MCF 10A (cell line): ENCODE measurements at regions not wholly inside any gene's neighbourhood (a gene's known extent, or its start where the extent isn't known, plus 50 kb on each side); places are given as distances from the start of the nearest gene placed in this dataset.

Source experiments
- BruUV-seq: library from RNA; stranded (reverse); fragments of 400-500 nt; replicated peaks from 2 replicates; lab custom pipeline; 2021; lab: Mats Ljungman, UMichigan
- CTCF ChIA-PET: fragments of 300-600 bp; sonication (Branson Sonifier 250); formaldehyde crosslinking; extraction: SDS; loops from one replicate; lab custom pipeline; 2021; ENCODE audit warnings: antibody characterized with exemption, inconsistent platforms; lab: Yijun Ruan, JAX
- POLR2A ChIA-PET: fragments of 300-600, 350-650 bp; sonication (Branson Sonifier 250); formaldehyde crosslinking; extraction: SDS; loops from one replicate; lab custom pipeline; 2020; ENCODE audit warnings: antibody characterized with exemption, inconsistent platforms; lab: Yijun Ruan, JAX
- DNase-seq: peaks from one replicate; pipeline ENCODE4 v3.0.0-alpha.2; 2018; ENCODE audit not compliant: unreplicated experiment
- H3K27ac Mint-ChIP-seq: one replicate; pipeline ENCODE4 v1.8.0; 2022; ENCODE audit warnings: mild to moderate bottlenecking, low read depth, mixed read lengths; ENCODE audit not compliant: unreplicated experiment
- H3K27me3 Mint-ChIP-seq: one replicate; pipeline ENCODE4 v1.8.0; 2022; ENCODE audit warnings: mixed read lengths; ENCODE audit not compliant: insufficient read depth, unreplicated experiment
- H3K36me3 Mint-ChIP-seq: one replicate; pipeline ENCODE4 v1.8.0; 2022; ENCODE audit warnings: mild to moderate bottlenecking, moderate library complexity, mixed read lengths; ENCODE audit not compliant: insufficient read depth, unreplicated experiment
- H3K4me1 Mint-ChIP-seq: one replicate; pipeline ENCODE4 v1.8.0; 2022; ENCODE audit warnings: mixed read lengths; ENCODE audit not compliant: insufficient read depth, unreplicated experiment
- H3K4me3 Mint-ChIP-seq: one replicate; pipeline ENCODE4 v1.8.0; 2022; ENCODE audit warnings: mild to moderate bottlenecking, moderate library complexity, mixed read lengths; ENCODE audit not compliant: unreplicated experiment
- H3K9me3 Mint-ChIP-seq: one replicate; pipeline ENCODE4 v1.8.0; 2022; ENCODE audit warnings: mixed read lengths; ENCODE audit not compliant: unreplicated experiment
- intact Hi-C: fragments of 100-400 bp; cut with micrococcal nuclease; formaldehyde crosslinking; loops from 2 replicates; pipeline ENCODE4 v1.14.1; 2022
- TF ChIP-seq, protein P1 (sequence below): fragments of 200-600 bp; IDR thresholded peaks from one replicate; pipeline ENCODE4 v1.8.0; 2022; ENCODE audit warnings: antibody characterized with exemption, mild to moderate bottlenecking; ENCODE audit not compliant: unreplicated experiment

DNA sequence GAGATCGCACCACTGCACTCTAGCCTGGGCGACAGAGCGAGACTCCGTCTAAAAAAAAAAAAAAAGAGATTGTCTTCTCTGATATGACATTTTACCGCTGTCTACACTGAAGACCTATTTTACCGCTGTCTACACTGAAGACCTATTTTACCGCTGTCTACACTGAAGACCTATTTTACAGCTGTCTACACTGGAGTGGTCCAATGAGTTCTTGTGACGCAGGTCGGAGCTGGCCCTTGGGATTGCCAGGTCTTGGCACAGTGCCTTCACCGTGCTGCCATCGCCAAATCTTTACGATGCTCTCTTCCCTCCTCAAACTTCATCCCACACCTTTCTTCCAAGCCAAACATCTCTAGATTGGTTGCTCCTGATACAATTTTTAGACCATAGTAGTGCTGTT is 183.1 kb upstream of the FAT1 start:
- CTCF ChIA-PET, result interaction anchor here (0.6 kb wide), 1 partner anchor 984 kb away, joined by 3 read pairs; no protein-coding TSS in a partner anchor

DNA sequence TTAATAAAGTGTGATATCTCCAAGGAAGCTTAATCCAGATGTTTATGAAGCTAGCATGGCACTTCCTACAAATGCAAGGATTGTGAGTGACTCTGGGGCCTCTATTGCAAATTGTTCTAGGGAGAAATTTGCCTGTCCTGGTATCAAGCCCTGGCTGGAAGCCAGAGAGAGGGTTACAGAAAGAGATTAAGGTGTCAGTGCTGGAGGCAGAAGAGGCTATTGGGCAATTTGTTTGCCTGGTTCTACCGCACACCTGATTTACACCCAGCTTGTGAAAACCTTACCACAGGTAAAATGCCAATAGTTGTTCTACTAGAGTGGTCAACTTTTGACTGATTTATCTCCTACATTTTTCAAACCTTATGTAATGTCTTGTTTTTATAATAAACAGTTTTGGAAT is 186.7 kb upstream of the FAT1 start:
- TF ChIP-seq, protein P1, sequence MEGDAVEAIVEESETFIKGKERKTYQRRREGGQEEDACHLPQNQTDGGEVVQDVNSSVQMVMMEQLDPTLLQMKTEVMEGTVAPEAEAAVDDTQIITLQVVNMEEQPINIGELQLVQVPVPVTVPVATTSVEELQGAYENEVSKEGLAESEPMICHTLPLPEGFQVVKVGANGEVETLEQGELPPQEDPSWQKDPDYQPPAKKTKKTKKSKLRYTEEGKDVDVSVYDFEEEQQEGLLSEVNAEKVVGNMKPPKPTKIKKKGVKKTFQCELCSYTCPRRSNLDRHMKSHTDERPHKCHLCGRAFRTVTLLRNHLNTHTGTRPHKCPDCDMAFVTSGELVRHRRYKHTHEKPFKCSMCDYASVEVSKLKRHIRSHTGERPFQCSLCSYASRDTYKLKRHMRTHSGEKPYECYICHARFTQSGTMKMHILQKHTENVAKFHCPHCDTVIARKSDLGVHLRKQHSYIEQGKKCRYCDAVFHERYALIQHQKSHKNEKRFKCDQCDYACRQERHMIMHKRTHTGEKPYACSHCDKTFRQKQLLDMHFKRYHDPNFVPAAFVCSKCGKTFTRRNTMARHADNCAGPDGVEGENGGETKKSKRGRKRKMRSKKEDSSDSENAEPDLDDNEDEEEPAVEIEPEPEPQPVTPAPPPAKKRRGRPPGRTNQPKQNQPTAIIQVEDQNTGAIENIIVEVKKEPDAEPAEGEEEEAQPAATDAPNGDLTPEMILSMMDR, result no peak
- intact Hi-C loops, result no loop called here
- CTCF ChIA-PET, result interaction anchor here (0.9 kb wide), 1 partner anchor 181 kb away, joined by 4 read pairs; no protein-coding TSS in a partner anchor

More for the DNA sequence above, 183.1 kb upstream of the FAT1 start:
- Mint-ChIP-seq H3K27ac (no peak overlapping the region), H3K27me3 (no peaks in the 10 kb centered on the region), H3K4me3 (no peak overlapping the region), H3K9me3 (no peaks in the 10 kb centered on the region), H3K36me3 (no peaks in the 10 kb centered on the region), H3K4me1 (peaks cover 28% of the 10 kb centered on the region)
- BruUV-seq, result no TSS peak
- TF ChIP-seq, protein P1, result no peak
- intact Hi-C loops, result no loop called here
- POLR2A ChIA-PET, result interaction anchor here (0.8 to 1.6 kb wide), 3 partner anchors 14 to 181 kb away, joined by 3 to 4 read pairs (median 4); no protein-coding TSS in a partner anchor
- no peak for DNase-seq

DNA sequence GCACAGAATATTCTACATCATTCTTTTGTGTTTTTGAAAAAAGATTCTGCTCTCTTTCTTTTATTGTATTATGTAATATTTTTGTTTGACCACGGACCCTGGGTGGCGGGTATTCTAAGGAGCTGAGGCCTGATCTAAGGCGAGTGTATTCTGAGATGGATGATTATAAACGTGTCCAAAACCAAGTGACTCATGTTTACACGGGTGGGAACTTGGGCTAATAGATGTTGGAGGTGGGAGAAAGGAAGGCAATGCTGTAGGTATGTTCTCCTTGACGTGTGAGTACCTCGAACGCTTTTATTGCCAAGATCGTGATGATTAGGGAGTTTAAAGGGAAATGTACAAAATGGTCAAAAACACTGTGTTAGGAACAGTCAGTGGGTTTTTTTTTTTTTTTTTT is 188.9 kb upstream of the FAT1 start:
- BruUV-seq, result no TSS peak
- H3K36me3 Mint-ChIP-seq, result no peaks in the 10 kb centered on the region
- peaks cover 4% of the 10 kb centered on the region for H3K9me3 Mint-ChIP-seq
- TF ChIP-seq, protein P1, result no peak
- intact Hi-C loops, result no loop called here
- peaks cover 11% of the 10 kb centered on the region for H3K4me1 Mint-ChIP-seq
- no peaks in the 10 kb centered on the region for H3K27me3 Mint-ChIP-seq
- H3K27ac Mint-ChIP-seq, result no peak overlapping the region
- ChIA-PET CTCF (no interaction called here), POLR2A (interaction anchor here (0.6 to 3.5 kb wide), 4 partner anchors 8 to 152 kb away, joined by 3 to 15 read pairs (median 4); no protein-coding TSS in a partner anchor)
- no peak for DNase-seq
- H3K4me3 Mint-ChIP-seq, result no peak overlapping the region

More for the DNA sequence above, 186.7 kb upstream of the FAT1 start:
- Mint-ChIP-seq H3K4me1 (peaks cover 11% of the 10 kb centered on the region), H3K4me3 (no peak overlapping the region), H3K27me3 (no peaks in the 10 kb centered on the region), H3K9me3 (no peaks in the 10 kb centered on the region), H3K27ac (no peak overlapping the region), H3K36me3 (no peaks in the 10 kb centered on the region)
- POLR2A ChIA-PET, result interaction anchor here (0.9 to 3.5 kb wide), 4 partner anchors 11 to 186 kb away, joined by 4 to 15 read pairs (median 4); partner anchors contain the start of gene FAT1
- no TSS peak for BruUV-seq
- peak; percentile 71 for DNase-seq

DNA sequence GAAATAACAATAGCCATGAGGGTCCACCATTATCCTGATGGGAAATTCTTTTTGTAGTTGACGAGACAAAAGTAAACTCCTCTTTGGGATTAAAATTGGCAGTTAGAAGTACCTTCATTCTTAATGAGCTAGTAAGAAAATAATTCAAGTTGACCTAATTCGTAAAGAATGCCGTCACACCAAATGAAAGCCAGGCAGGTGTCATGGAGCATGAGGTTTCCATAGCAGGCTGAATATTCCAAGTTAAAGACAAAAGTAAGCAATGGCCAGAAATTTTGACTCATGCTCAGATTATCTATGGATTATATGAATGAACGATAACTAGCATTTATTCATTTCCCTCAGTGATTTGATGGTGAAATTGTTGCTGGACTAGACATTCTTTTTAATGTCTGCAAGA is 192.2 kb upstream of the FAT1 start:
- no peak for DNase-seq
- no peaks in the 10 kb centered on the region for H3K27me3 Mint-ChIP-seq
- H3K27ac Mint-ChIP-seq, result no peak overlapping the region
- intact Hi-C loops, result no loop called here
- ChIA-PET CTCF (interaction anchor here (0.7 kb wide), 1 partner anchor 151 kb away, joined by 3 read pairs; no protein-coding TSS in a partner anchor), POLR2A (interaction anchor here (1.2 kb wide), 1 partner anchor 10 kb away, joined by 3 read pairs; no protein-coding TSS in a partner anchor)
- TF ChIP-seq, protein P1, result no peak
- no peak overlapping the region for H3K4me3 Mint-ChIP-seq
- H3K36me3 Mint-ChIP-seq, result no peaks in the 10 kb centered on the region
- H3K9me3 Mint-ChIP-seq, result peaks cover 15% of the 10 kb centered on the region
- no TSS peak for BruUV-seq
- H3K4me1 Mint-ChIP-seq, result peaks cover 13% of the 10 kb centered on the region
